ENCODE measurements at regions not wholly inside any gene's neighbourhood (a gene's known extent, or its start where the extent isn't known, plus 50 kb on each side); places are given as distances from the start of the nearest gene placed in this dataset.

DNA sequence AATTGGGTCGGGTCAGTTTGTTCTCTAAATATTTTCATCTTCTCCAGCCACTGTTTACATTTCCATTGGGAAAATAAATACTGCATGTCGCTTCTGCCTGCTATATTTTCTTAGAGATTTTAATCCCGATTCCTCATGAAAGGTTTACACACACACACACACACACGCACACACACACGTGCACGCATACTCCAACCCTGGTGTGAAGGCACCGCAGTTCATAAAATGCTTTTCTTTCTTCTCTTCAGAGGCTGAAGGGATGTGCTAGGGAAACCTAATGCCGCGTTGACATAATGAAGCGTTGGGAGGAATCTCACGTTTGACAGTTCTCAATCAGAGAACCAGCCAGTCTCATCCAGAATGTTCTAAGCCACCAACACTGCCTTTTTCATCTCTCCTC is 222.9 kb upstream of the IRX3 start:
- no peak overlapping the region for H2AFZ ChIP-seq (ENCODE audit: low read depth, low read length)

DNA sequence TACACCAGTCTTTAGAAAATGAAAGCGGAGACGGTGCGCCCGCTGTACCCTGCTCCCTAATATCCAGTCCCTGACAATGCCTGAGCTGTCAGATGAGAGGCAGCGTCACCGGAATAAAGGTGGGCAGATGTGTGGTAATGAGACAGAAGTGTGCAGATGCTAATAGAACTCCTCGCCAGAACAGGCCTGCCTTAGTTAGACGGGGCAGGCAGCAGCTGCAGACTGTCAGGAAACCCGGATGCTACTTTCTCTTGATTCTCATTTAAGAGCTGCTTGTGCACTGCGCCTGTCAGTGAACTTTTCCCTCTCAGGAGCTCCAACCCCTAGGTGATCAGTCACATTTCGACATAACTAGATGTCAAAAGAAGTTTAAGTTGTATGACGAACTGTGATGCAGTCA is 221.8 kb upstream of the IRX3 start:
- H2AFZ ChIP-seq (ENCODE audit: low read depth, low read length): no peak overlapping the region
- H3K9me2 ChIP-seq (ENCODE audit: insufficient read depth, low read length): no peaks in the 10 kb centered on the region
- H4K20me1 ChIP-seq (ENCODE audit: insufficient read depth): no peaks in the 10 kb centered on the region
- H3K4me2 ChIP-seq (ENCODE audit: low read length): no peak overlapping the region
- no peaks in the 10 kb centered on the region for H3K9me3 ChIP-seq (ENCODE audit: low read length)
- H3K4me3 ChIP-seq (ENCODE audit: low read length): no peak overlapping the region
- no peaks in the 10 kb centered on the region for H3K79me2 ChIP-seq (replicated peaks; ENCODE audit: insufficient read depth, low read length)
- H3K36me3 ChIP-seq (ENCODE audit: insufficient read depth, low read length): no peaks in the 10 kb centered on the region
- no peaks in the 10 kb centered on the region for H3F3A ChIP-seq (ENCODE audit: insufficient read depth, low read length, poor library complexity, severe bottlenecking)
- no peak overlapping the region for H3K9ac ChIP-seq (ENCODE audit: low read length)
- no peak overlapping the region for H3K27ac ChIP-seq (ENCODE audit: low read length)
- TF ChIP-seq TAF1 (IDR thresholded peaks at IDR 0.05; ENCODE audit: low read depth) (no peak), MXI1 (conservative IDR thresholded peaks at IDR 0.05; ENCODE audit: poor library complexity, severe bottlenecking) (no peak), RAD21 (conservative IDR thresholded peaks at IDR 0.05) (no peak), EZH2 (IDR thresholded peaks at IDR 0.05; ENCODE audit: borderline replicate concordance, insufficient read depth, low read length, poor library complexity, severe bottlenecking) (no peak), POLR2AphosphoS5 (IDR thresholded peaks at IDR 0.05) (no peak), EP300 (conservative IDR thresholded peaks at IDR 0.05; ENCODE audit: poor library complexity, severe bottlenecking) (no peak), SMC3 (conservative IDR thresholded peaks at IDR 0.05; ENCODE audit: poor library complexity) (no peak)
- TF ChIP-seq, protein P1, sequence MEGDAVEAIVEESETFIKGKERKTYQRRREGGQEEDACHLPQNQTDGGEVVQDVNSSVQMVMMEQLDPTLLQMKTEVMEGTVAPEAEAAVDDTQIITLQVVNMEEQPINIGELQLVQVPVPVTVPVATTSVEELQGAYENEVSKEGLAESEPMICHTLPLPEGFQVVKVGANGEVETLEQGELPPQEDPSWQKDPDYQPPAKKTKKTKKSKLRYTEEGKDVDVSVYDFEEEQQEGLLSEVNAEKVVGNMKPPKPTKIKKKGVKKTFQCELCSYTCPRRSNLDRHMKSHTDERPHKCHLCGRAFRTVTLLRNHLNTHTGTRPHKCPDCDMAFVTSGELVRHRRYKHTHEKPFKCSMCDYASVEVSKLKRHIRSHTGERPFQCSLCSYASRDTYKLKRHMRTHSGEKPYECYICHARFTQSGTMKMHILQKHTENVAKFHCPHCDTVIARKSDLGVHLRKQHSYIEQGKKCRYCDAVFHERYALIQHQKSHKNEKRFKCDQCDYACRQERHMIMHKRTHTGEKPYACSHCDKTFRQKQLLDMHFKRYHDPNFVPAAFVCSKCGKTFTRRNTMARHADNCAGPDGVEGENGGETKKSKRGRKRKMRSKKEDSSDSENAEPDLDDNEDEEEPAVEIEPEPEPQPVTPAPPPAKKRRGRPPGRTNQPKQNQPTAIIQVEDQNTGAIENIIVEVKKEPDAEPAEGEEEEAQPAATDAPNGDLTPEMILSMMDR (IDR thresholded peaks at IDR 0.05; ENCODE audit: poor library complexity, severe bottlenecking): no peak
- TF ChIP-seq, protein P2, sequence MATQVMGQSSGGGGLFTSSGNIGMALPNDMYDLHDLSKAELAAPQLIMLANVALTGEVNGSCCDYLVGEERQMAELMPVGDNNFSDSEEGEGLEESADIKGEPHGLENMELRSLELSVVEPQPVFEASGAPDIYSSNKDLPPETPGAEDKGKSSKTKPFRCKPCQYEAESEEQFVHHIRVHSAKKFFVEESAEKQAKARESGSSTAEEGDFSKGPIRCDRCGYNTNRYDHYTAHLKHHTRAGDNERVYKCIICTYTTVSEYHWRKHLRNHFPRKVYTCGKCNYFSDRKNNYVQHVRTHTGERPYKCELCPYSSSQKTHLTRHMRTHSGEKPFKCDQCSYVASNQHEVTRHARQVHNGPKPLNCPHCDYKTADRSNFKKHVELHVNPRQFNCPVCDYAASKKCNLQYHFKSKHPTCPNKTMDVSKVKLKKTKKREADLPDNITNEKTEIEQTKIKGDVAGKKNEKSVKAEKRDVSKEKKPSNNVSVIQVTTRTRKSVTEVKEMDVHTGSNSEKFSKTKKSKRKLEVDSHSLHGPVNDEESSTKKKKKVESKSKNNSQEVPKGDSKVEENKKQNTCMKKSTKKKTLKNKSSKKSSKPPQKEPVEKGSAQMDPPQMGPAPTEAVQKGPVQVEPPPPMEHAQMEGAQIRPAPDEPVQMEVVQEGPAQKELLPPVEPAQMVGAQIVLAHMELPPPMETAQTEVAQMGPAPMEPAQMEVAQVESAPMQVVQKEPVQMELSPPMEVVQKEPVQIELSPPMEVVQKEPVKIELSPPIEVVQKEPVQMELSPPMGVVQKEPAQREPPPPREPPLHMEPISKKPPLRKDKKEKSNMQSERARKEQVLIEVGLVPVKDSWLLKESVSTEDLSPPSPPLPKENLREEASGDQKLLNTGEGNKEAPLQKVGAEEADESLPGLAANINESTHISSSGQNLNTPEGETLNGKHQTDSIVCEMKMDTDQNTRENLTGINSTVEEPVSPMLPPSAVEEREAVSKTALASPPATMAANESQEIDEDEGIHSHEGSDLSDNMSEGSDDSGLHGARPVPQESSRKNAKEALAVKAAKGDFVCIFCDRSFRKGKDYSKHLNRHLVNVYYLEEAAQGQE (IDR thresholded peaks at IDR 0.05; ENCODE audit: borderline replicate concordance): no peak
- no peaks in the 10 kb centered on the region for H3K27me3 ChIP-seq (ENCODE audit: insufficient read depth, low read depth, low read length)

More for the DNA sequence above, 222.9 kb upstream of the IRX3 start:
- Histone ChIP-seq H3K9ac (ENCODE audit: low read length) (no peak overlapping the region), H3K4me3 (ENCODE audit: low read length) (no peak overlapping the region), H3K4me2 (ENCODE audit: low read length) (no peak overlapping the region), H3K27ac (ENCODE audit: low read length) (peak overlapping the region; percentile 6), H3K36me3 (ENCODE audit: insufficient read depth, low read length) (no peaks in the 10 kb centered on the region), H3K9me3 (ENCODE audit: low read length) (no peaks in the 10 kb centered on the region), H3F3A (ENCODE audit: insufficient read depth, low read length, poor library complexity, severe bottlenecking) (no peaks in the 10 kb centered on the region), H3K79me2 (replicated peaks; ENCODE audit: insufficient read depth, low read length) (no peaks in the 10 kb centered on the region), H3K9me2 (ENCODE audit: insufficient read depth, low read length) (no peaks in the 10 kb centered on the region), H4K20me1 (ENCODE audit: insufficient read depth) (no peaks in the 10 kb centered on the region), H3K27me3 (ENCODE audit: insufficient read depth, low read depth, low read length) (no peaks in the 10 kb centered on the region)
- TF ChIP-seq TAF1 (IDR thresholded peaks at IDR 0.05; ENCODE audit: low read depth) (no peak), SMC3 (conservative IDR thresholded peaks at IDR 0.05; ENCODE audit: poor library complexity) (no peak), EP300 (conservative IDR thresholded peaks at IDR 0.05; ENCODE audit: poor library complexity, severe bottlenecking) (peak; percentile 37), EZH2 (IDR thresholded peaks at IDR 0.05; ENCODE audit: borderline replicate concordance, insufficient read depth, low read length, poor library complexity, severe bottlenecking) (no peak), MXI1 (conservative IDR thresholded peaks at IDR 0.05; ENCODE audit: poor library complexity, severe bottlenecking) (no peak), POLR2AphosphoS5 (IDR thresholded peaks at IDR 0.05) (peak; percentile 73), RAD21 (conservative IDR thresholded peaks at IDR 0.05) (no peak)
- TF ChIP-seq, protein P1 (IDR thresholded peaks at IDR 0.05; ENCODE audit: poor library complexity, severe bottlenecking): no peak
- TF ChIP-seq, protein P2 (IDR thresholded peaks at IDR 0.05; ENCODE audit: borderline replicate concordance): peak; percentile 58
